SIG-M5 treated with dmso at 0.1 percent for 504 hours (cell line): ENCODE measurements at regions not wholly inside any gene's neighbourhood (a gene's known extent, or its start where the extent isn't known, plus 50 kb on each side); places are given as distances from the start of the nearest gene placed in this dataset.

Source experiments
- DNase-seq: peaks from one replicate; lab custom pipeline; 2025; ENCODE audit not compliant: unreplicated experiment; lab: John Stamatoyannopoulos, UW

DNA sequence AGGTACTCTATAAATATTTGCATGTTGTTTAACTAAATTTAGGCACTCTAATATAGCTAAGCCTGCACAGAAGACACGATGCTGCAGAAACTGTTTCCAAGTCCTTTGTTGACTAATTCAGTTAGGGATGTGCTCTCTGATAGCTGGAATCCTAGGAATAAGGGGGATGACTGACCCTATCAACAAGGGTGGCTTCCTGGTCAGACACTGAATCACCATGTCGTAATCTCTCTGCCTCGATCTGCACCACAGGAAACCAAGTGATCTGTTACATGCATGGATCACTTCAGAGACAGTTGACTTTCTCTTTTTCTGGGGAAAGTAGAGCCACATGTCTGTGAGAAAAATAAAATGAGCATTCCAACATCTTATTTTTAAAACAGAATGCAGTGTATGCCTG lies 169.1 kb downstream of the GUCY2F start:
- no peak for DNase-seq

DNA sequence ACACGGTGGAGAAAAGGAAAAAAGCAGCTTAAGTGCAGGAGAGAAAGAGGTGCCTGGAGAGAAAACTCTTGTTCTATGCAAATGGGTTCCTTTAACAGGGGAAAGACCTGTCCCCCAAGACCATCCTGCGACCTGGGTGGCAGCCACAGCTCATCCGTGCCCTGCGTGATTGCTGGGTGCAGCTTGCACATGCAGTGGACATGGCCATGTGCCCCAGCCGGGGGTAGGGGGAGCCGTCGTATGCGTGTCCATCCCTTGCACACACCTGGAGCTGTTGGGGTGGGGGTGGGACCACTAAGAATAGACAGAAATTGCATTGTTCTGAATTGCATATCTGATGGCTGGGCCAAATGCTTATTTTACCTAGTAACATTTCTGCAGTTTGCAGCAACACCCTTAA lies 171.9 kb downstream of the GUCY2F start:
- no peak for DNase-seq

DNA sequence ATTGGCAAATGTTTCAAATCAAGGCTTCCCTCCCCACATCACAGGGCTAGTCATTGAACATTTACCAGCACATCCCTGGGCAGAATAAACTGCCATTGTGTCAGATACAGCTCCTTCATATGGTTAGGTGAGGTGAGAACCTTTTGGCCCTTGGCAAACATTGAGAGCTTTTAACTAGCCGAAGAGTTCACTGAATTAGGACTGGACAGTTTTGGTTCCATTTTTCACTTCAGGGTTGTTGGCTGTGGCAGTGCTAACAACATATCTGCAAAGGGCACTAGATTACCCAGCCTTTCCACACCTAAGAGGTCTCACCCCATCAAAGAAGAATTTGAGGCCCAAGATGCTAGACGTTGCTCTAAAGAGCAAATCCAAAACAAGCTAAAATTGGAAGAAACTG lies 180.7 kb downstream of the GUCY2F start:
- DNase-seq: no peak

GRCh38 chrX:109300415-109300814 lies 181.5 kb downstream of the GUCY2F start:
- DNase-seq: no peak

DNA sequence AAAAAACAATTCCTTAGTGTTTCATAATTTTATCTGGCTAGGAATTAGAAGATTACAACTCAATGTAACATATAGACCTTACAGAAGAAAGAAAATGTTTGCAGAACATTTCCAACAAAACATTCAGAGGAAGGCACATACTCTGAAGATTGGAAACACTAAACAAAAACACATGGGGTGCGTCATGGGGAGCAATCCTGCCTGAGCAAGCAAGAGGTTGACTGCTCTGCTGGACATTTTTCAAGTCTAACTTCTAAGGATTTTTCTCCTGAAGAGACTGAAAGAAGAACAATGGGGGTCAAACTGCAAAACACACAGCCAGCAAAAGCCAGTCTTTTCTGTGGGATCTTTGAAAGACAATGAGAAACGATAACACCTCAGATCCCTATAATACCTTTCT lies 182.8 kb downstream of the GUCY2F start:
- no peak for DNase-seq

DNA sequence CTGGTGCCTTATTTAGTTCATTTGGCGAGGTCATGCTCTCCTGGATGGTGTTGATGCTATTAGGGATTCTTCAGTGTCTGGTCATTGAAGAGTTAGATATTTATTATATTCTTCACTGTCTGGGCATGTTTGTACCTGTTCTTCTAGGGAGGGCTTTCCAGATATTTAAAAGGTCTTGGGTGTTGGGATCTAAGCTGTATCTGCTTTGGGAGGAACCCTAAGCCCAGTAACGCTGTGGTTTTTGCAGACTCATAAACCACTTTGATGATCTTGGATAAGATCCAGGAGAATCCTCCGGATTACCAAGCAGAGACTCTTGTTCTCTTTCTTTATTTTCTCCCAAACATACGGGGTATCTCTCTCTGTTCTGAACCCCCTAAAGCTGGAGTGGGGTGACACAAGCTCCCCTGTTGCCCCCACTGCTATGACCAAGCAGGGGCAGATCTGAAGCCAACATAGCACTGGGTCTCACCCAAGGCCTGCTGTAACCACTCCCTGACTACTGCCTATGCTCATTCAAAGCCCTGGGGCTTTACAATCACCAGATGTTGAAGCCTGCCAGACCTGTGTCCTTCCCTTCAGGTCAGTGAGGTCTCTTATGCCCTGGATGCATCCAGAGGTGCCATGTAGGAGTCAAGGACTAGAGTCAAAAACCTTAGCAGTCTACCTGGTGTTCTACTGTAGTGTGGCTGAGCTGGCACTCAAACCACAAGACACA lies 187.6 kb downstream of the GUCY2F start:
- DNase-seq: no peak

DNA sequence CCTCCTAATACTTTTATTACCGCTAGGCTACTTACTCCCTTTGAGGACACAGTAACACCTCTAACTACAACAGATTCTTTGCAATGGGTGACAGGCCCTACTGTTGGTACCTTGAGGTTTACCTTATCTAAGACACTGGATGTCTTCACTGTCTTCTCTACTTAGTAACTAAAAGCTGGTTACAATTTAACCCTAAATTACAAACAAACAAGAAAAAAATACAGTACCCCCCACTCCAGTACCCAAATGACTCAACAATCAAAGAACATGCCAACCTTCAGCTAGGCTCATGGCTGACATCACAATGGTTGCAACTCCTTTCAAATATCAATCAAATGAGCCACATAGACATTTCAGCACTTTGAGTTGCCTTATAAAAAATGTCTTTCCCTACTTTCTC lies 198.0 kb downstream of the GUCY2F start:
- no peak for DNase-seq

DNA sequence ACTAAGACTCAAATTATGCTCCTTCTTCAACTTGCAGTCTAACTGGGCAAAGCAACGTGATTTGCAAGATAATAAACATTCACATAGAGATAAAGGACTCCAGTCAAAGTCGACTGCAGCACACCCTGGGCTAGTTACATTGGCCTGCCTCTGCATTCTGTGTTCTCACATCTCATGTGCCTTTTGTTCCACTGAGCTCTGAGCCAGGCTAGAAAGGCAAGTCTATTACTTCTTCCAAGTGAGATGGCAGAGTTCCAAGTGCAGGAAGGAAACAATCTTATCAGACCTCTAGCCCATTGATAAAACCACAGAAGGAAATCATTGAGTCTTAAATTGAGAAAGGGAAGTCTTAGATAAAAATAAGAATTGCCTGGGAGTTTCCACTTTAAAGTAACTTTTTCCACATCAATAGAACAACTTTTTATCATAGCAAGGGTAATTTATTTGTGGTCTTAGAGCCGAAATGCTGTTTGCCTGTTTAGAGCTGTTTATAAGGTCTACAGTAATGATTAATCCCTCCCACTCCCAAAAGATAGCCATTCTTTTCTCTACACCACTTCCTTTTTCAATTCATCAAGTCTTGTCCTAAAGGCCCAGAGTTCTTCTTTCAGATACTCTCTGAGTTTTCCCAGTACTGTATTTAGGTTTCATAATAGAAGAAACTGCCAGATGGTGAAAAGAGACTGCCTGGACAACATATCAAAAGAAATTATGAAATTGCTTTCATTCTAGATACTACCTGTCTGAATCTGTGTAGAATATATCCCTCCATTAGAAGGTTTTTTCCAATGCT lies 200.2 kb downstream of the GUCY2F start:
- DNase-seq: no peak

DNA sequence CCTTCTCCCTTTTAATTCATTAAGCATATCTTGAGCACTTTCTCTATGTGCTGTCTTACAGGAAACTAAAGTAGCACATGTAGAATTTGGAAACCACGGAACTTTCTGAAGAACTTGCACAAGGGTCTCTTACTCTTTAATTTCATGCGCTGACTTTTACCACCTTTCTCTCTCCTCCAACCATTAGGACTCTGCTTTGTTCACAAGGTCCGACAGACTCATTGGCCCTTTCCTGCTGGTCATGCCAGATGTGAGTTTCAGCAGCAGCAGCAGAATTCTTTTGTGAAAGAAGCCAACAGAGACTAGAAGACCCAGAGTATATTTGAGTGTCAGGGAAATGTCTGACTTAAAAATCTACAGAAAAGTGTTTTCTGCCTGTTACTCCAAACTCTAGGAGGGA lies 207.1 kb downstream of the GUCY2F start:
- no peak for DNase-seq

GRCh38 chrX:109270580-109271484 lies 211.1 kb downstream of the GUCY2F start:
- peak; percentile 71 for DNase-seq

DNA sequence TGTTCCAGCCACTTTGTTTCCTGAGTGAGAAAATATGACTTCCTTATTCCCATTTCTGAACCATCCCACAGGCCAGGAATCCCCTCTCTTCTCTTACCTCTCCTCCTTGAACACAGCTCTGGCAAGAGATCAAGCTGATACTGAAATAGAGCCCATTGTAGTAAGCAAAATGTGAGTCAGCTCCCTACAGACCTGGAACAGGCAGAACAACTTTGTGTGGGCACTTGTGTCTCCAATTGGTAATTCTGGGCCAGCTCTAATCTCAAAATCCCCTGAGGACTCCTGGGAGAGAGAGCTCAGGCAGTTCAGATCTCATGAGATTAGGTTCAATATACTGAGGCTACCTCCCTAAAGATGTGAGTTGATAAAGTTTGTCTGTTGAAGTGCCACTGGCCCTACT lies 213.5 kb downstream of the GUCY2F start:
- no peak for DNase-seq

- DNase-seq: no peak
Measured at GRCh38 chrX:109266034-109266433, 215.9 kb downstream of the GUCY2F start.

- no peak for DNase-seq
Measured at GRCh38 chrX:109264878-109265277, 217.0 kb downstream of the GUCY2F start.

GRCh38 chrX:109261279-109261678 lies 220.6 kb downstream of the GUCY2F start:
- no peak for DNase-seq

DNA sequence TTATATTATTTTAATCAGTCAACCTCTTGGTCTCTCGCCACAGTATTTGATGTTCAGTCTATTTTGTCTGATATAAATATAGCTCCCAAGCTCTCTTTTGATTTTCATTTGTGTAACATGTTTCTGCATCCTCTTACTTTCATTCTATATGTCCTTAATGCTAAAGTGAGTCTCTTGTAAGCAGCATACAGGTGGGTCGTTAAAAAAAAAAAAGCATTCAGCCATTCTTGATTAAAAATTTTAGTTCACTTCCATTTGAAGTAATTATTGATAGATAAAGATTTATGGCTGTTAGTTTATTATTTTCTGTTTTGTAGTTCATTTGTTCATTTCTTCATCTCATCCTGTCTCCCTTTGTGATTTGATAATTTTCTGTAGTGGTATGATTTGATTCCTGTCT lies 229.1 kb downstream of the GUCY2F start:
- DNase-seq: no peak

DNA sequence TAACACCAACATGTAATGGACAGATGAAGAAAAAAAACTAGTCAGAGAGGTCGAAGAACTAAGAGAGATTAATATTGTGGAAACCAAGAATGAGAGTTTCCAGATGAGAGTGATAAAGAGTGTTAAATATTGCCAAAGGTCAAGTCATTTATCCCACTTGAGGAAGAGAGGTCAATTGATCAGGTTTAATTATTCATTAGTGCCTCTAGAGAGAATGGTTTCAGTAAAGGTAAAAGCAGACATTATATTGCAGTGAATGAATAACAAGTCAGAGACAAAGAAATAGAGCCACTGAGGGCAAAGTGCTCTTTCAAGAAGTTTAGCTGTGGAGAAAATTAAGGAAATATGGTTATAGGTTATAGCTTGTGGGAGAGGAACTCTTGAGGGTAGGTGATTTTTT lies 263.1 kb downstream of the GUCY2F start:
- DNase-seq: no peak

- no peak for DNase-seq
Measured at GRCh38 chrX:109199726-109200125, 282.2 kb downstream of the GUCY2F start.

- DNase-seq: no peak
Measured at GRCh38 chrX:109190542-109190941, 291.3 kb downstream of the GUCY2F start.

DNA sequence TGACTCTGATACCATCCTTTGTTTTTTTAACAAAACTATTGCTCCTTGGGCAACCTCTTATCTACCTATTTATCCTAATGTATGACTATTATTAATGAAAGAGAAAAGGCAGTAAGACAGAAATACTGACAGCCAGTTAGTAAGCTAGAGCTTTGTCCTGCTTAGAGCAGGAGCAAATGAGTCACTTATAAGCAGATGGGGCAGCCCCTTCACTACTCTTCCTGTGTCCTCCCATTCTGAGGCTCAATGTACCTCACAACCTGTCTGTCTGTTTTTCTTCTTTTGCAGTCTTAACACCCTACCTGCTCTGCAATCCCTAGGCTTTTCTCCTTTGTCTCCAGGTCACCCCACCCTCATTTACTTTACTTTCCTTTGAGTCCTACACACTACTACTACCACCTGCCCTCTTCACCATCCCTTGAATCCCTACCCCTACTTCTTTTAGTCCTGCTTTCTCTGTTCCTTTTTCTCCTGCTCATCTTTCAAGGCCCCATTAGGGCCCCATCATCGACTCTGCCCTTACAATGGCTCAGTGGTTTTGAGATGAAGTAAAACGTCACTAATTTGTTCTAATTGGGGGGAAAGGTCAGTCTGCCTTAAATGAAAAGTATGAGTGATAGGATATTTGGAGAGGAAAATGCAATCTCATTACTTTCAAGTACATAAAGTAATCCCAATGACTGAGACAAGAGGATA lies 294.3 kb downstream of the GUCY2F start:
- DNase-seq: no peak

GRCh38 chrX:109186939-109187338 lies 294.9 kb downstream of the GUCY2F start:
- no peak for DNase-seq
